IMR-90 (cell line): ENCODE measurements at regions not wholly inside any gene's neighbourhood (a gene's known extent, or its start where the extent isn't known, plus 50 kb on each side); places are given as distances from the start of the nearest gene placed in this dataset.

Experiments
- ATAC-seq: fragments of 200-7000 bp; cut with Tn5 transposase; 2 replicates; pipeline ENCODE4 v1.9.1; 2020; ENCODE audit warnings: low read depth, mild to moderate bottlenecking, moderate library complexity
- BruUV-seq: library from RNA; stranded (reverse); fragments of 400-500 nt; replicated peaks from 2 replicates; lab custom pipeline; 2021; lab: Mats Ljungman, UMichigan
- CTCF ChIA-PET: fragments of 300-600 bp; formaldehyde crosslinking; extraction: SDS; loops from one replicate; lab custom pipeline; 2021; ENCODE audit warnings: antibody characterized with exemption; lab: Yijun Ruan, JAX
- POLR2A ChIA-PET: fragments of 300-600 bp; sonication (Branson Sonifier 250); formaldehyde crosslinking; loops from one replicate; lab custom pipeline; 2022; ENCODE audit warnings: antibody characterized with exemption; ENCODE audit not compliant: unreplicated experiment; lab: Charles Lee
- DNase-seq: peaks from one replicate; pipeline ENCODE4 v3.0.0; 2013
- H2AFZ ChIP-seq: replicated peaks from 2 replicates; pipeline ENCODE3; 2013; ENCODE audit warnings: low read length, mild to moderate bottlenecking; ENCODE audit not compliant: poor library complexity
- H2AK5ac ChIP-seq: 2 replicates; pipeline ENCODE4 v1.6.1; 2013; ENCODE audit warnings: low read depth, low read length, inconsistent platforms
- H2AK9ac ChIP-seq: replicated peaks from 2 replicates; pipeline ENCODE3; 2013; ENCODE audit warnings: mild to moderate bottlenecking, low read depth, low read length, moderate library complexity; ENCODE audit not compliant: poor library complexity
- H2BK120ac ChIP-seq: 2 replicates; pipeline ENCODE4 v1.6.1; 2013; ENCODE audit warnings: low read depth, low read length, inconsistent platforms
- H2BK15ac ChIP-seq: 3 replicates; pipeline ENCODE4 v1.6.1; 2013; ENCODE audit warnings: low read depth, low read length, inconsistent platforms
- H2BK20ac ChIP-seq: 2 replicates; pipeline ENCODE4 v1.6.1; 2013; ENCODE audit warnings: low read depth, mild to moderate bottlenecking, inconsistent platforms, low read length, moderate library complexity
- H2BK5ac ChIP-seq: 2 replicates; pipeline ENCODE4 v1.6.1; 2013; ENCODE audit warnings: mild to moderate bottlenecking, low read depth, low read length, inconsistent platforms; ENCODE audit not compliant: poor library complexity, severe bottlenecking
- H3K14ac ChIP-seq: replicated peaks from 2 replicates; pipeline ENCODE4 v1.6.1; 2013; ENCODE audit warnings: low read depth, low read length, inconsistent platforms
- H3K18ac ChIP-seq: 2 replicates; pipeline ENCODE4 v1.6.1; 2013; ENCODE audit warnings: low read depth, low read length, control low read depth
- H3K23ac ChIP-seq: 2 replicates; pipeline ENCODE4 v1.6.1; 2013; ENCODE audit warnings: low read depth, low read length, inconsistent platforms
- H3K27ac ChIP-seq: 2 replicates; pipeline ENCODE4 v1.5.1; 2013; ENCODE audit warnings: mild to moderate bottlenecking, control low read depth, low read length; ENCODE audit not compliant: insufficient read depth
- H3K27me3 ChIP-seq: 2 replicates; pipeline ENCODE4 v1.6.1; 2013; ENCODE audit warnings: low read length; ENCODE audit not compliant: control insufficient read depth, insufficient read depth
- H3K36me3 ChIP-seq: 2 replicates; pipeline ENCODE4 v1.6.1; 2013; ENCODE audit warnings: low read length, mixed read lengths; ENCODE audit not compliant: control insufficient read depth, insufficient read depth
- H3K4ac ChIP-seq: 2 replicates; pipeline ENCODE4 v1.6.1; 2013; ENCODE audit warnings: low read depth, low read length, inconsistent platforms
- H3K4me1 ChIP-seq: 2 replicates; pipeline ENCODE4 v1.6.1; 2013; ENCODE audit warnings: low read length, mixed read lengths; ENCODE audit not compliant: control insufficient read depth, insufficient read depth
- H3K4me2 ChIP-seq: 2 replicates; pipeline ENCODE4 v1.6.1; 2013; ENCODE audit warnings: low read depth, mild to moderate bottlenecking, control low read depth, low read length, moderate library complexity
- H3K4me3 ChIP-seq: 2 replicates; pipeline ENCODE4 v1.5.1; 2013; ENCODE audit warnings: low read depth, mild to moderate bottlenecking, control low read depth, low read length, moderate library complexity; ENCODE audit not compliant: insufficient read depth
- H3K56ac ChIP-seq: 2 replicates; pipeline ENCODE4 v1.6.1; 2013; ENCODE audit warnings: low read length, inconsistent platforms; ENCODE audit not compliant: insufficient read depth; ENCODE audit errors: extremely low read depth
- H3K79me1 ChIP-seq, 2 experiments: 2 replicates each; pipeline ENCODE4 v1.6.1; 2013; ENCODE audit warnings: low read length in 2 of 2, inconsistent platforms in 1 of 2, low read depth in 1 of 2
- H3K9ac ChIP-seq: 2 replicates; pipeline ENCODE4 v1.6.1; 2013; ENCODE audit warnings: low read depth, low read length, control low read depth
- H3K9me1 ChIP-seq: 2 replicates; pipeline ENCODE4 v1.6.1; 2013; ENCODE audit warnings: low read length, inconsistent platforms; ENCODE audit not compliant: insufficient read depth
- H3K9me3 ChIP-seq: 2 replicates; pipeline ENCODE4 v1.6.1; 2013; ENCODE audit warnings: low read length; ENCODE audit not compliant: control insufficient read depth, insufficient read depth
- H4K20me1 ChIP-seq: 2 replicates; pipeline ENCODE4 v1.6.1; 2013; ENCODE audit warnings: low read length, inconsistent platforms; ENCODE audit not compliant: insufficient read depth
- H4K5ac ChIP-seq: 2 replicates; pipeline ENCODE4 v1.6.1; 2013; ENCODE audit warnings: mild to moderate bottlenecking, low read depth, low read length, control low read depth
- H4K8ac ChIP-seq, 2 experiments: 2 replicates each; pipeline ENCODE4 v1.6.1; 2013; ENCODE audit warnings: low read depth in 2 of 2, low read length in 2 of 2, control low read depth in 1 of 2, inconsistent platforms in 1 of 2
- H4K91ac ChIP-seq: 2 replicates; pipeline ENCODE4 v1.6.1; 2013; ENCODE audit warnings: low read depth, low read length, inconsistent platforms; ENCODE audit not compliant: insufficient read depth
- MAFK ChIP-seq: IDR thresholded peaks from 2 replicates; pipeline ENCODE4 v1.6.1; 2012; ENCODE audit warnings: low read depth, low read length, improper control_type of control experiment
- MAZ ChIP-seq: IDR thresholded peaks from 2 replicates; pipeline ENCODE4 v1.6.1; 2012; ENCODE audit warnings: low read depth, mild to moderate bottlenecking, low read length, improper control_type of control experiment, moderate library complexity, borderline replicate concordance
- WGBS, 2 experiments: methylation state at CpG; one replicate each; pipeline versions ENCODE4 v1.1.5 to v1.1.7; 2013; ENCODE audit warnings: missing lambda C conversion rate in 2 of 2; ENCODE audit not compliant: insufficient read length in 1 of 2; ENCODE audit errors: extremely low coverage in 2 of 2; 5-methylcytosine and 5-hydroxymethylcytosine counted together
- dilution Hi-C: fragments of 300-500 bp; cut with HindIII; formaldehyde crosslinking; loops from one replicate; pipeline ENCODE4 v1.14.3; 2018; ENCODE audit warnings: low sequenced_read_pairs; ENCODE audit not compliant: unreplicated experiment
- in situ Hi-C: fragments of 300-500 bp; cut with MboI; formaldehyde crosslinking; loops from 3 replicates; pipeline ENCODE4 v1.14.3; 2019; ENCODE audit warnings: low sequenced_read_pairs, inconsistent platforms, mixed read lengths
- intact Hi-C: fragments of 100-400 bp; cut with micrococcal nuclease; formaldehyde crosslinking; loops from 2 replicates; pipeline ENCODE4 v1.10.0; 2022
- TF ChIP-seq, protein P1 (sequence below): fragments of 150-350 bp; IDR thresholded peaks from 2 replicates; pipeline ENCODE4 v1.6.1; 2017; ENCODE audit warnings: mild to moderate bottlenecking, antibody characterized with exemption, low read length, low read depth

DNA sequence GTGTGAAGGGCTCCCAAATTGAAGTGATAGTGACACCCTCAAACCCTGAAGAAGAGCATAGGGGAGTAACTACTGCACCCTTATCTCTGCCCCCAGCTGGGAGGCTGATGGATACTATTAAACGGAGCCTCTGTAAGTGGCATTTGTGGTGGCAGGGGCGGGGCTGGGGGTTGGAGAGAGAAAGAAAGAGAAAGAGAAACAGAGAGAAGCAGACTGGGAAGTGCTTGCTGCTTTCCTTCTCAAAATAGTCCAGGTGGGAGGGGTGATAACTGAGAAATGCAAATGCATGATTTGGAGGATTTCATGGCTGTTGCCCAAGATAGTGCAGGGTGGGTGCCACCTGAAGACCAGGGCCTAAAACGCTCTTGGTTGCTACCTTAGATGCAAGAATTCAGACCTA, 253.5 kb upstream of the GATB start:
- Histone ChIP-seq H3K4me3 (no peak overlapping the region), H3K9me1 (no peaks in the 10 kb centered on the region), H3K27me3 (peaks cover 34% of the 10 kb centered on the region), H3K79me1 (no peaks in the 10 kb centered on the region), H3K23ac (no peak overlapping the region), H4K20me1 (no peaks in the 10 kb centered on the region), H4K8ac (no peak overlapping the region), H3K18ac (no peak overlapping the region), H3K9ac (no peak overlapping the region), H2BK5ac (no peak overlapping the region), H3K27ac (no peak overlapping the region), H2BK15ac (no peak overlapping the region), H2AK9ac (no peak overlapping the region), H3K14ac (no peak overlapping the region), H2BK20ac (no peak overlapping the region), H3K36me3 (no peaks in the 10 kb centered on the region), H3K4me1 (no peaks in the 10 kb centered on the region), H3K4ac (no peak overlapping the region), H2AK5ac (no peak overlapping the region), H3K56ac (no peak overlapping the region), H2AFZ (no peak overlapping the region), H2BK120ac (no peak overlapping the region), H4K91ac (no peak overlapping the region), H3K4me2 (no peak overlapping the region), H3K9me3 (peaks cover 10% of the 10 kb centered on the region), H4K5ac (no peak overlapping the region)
- dilution Hi-C loops: no loop called here
- DNase-seq: no peak
- TF ChIP-seq MAZ (no peak), MAFK (no peak)
- TF ChIP-seq, protein P1, sequence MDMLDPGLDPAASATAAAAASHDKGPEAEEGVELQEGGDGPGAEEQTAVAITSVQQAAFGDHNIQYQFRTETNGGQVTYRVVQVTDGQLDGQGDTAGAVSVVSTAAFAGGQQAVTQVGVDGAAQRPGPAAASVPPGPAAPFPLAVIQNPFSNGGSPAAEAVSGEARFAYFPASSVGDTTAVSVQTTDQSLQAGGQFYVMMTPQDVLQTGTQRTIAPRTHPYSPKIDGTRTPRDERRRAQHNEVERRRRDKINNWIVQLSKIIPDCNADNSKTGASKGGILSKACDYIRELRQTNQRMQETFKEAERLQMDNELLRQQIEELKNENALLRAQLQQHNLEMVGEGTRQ: no peak
- POLR2A ChIA-PET: no interaction called here
- CTCF ChIA-PET: no interaction called here
- in situ Hi-C loops: no loop called here
- 0% methylated on average over 1 of the region's 3 CpGs; no CpG with 5 or more reads in 1 of the 2 experiments for WGBS, 2 experiments
- intact Hi-C loops: no loop called here
- no TSS peak for BruUV-seq
- no peak for ATAC-seq
